GM13976 (cell line): ENCODE measurements at regions not wholly inside any gene's neighbourhood (a gene's known extent, or its start where the extent isn't known, plus 50 kb on each side); places are given as distances from the start of the nearest gene placed in this dataset.

ENCODE experiments used
- DNase-seq: peaks from one replicate; pipeline ENCODE4 v3.0.0; 2012; ENCODE audit warnings: low spot score
- CTCF ChIP-seq: IDR thresholded peaks from 2 replicates; pipeline ENCODE4 v1.5.1; 2012; ENCODE audit warnings: borderline replicate concordance, mild to moderate bottlenecking; ENCODE audit not compliant: insufficient read depth; ENCODE audit errors: extremely low read depth, missing control alignments, control extremely low read depth
- in situ Hi-C: fragments of 300-500 bp; cut with MboI; formaldehyde crosslinking; loops from one replicate; pipeline ENCODE4 v1.12.0; 2022; ENCODE audit warnings: low sequenced_read_pairs, mixed read lengths, inconsistent platforms; ENCODE audit not compliant: unreplicated experiment

GRCh38 chr3:159144891-159145290 is 343.0 kb downstream of the MFSD1 start:
- no peak for TF ChIP-seq CTCF

GRCh38 chr3:159146392-159146791 is 344.5 kb downstream of the MFSD1 start:
- DNase-seq: no peak
- in situ Hi-C loops: no loop called here
- no peak for TF ChIP-seq CTCF

More at GRCh38 chr3:159144891-159145290, 343.0 kb downstream of the MFSD1 start:
- no peak for DNase-seq
- in situ Hi-C loops: no loop called here

GRCh38 chr3:159146856-159147435 is 345.1 kb downstream of the MFSD1 start:
- DNase-seq: no peak
- TF ChIP-seq CTCF: no peak
- in situ Hi-C loops: no loop called here

- DNase-seq: no peak
- no peak for TF ChIP-seq CTCF
- in situ Hi-C loops: no loop called here
These were observed 346.0 kb downstream of the MFSD1 start for GRCh38 chr3:159147813-159148212.

- in situ Hi-C loops: no loop called here
- no peak for TF ChIP-seq CTCF
- DNase-seq: no peak
These were observed 346.6 kb downstream of the MFSD1 start for GRCh38 chr3:159148466-159148865.

GRCh38 chr3:159149131-159149530 is 347.3 kb downstream of the MFSD1 start:
- in situ Hi-C loops: no loop called here

More at GRCh38 chr3:159149131-159149530, 347.3 kb downstream of the MFSD1 start:
- no peak for TF ChIP-seq CTCF
- no peak for DNase-seq
